GM19025 (cell line): ENCODE measurements at regions not wholly inside any gene's neighbourhood (a gene's known extent, or its start where the extent isn't known, plus 50 kb on each side); places are given as distances from the start of the nearest gene placed in this dataset.
"Not testable (repeated sequence)": the region's sequence is repeated elsewhere in the genome, so short reads cannot be mapped to it uniquely, and the experiment has no call there.

ENCODE experiments used
- ATAC-seq: cut with Tn5 transposase; IDR thresholded peaks from one replicate; pipeline ENCODE4 v1.9.1; 2021; ENCODE audit warnings: mild to moderate bottlenecking, low read depth, moderate library complexity; ENCODE audit not compliant: unreplicated experiment

DNA sequence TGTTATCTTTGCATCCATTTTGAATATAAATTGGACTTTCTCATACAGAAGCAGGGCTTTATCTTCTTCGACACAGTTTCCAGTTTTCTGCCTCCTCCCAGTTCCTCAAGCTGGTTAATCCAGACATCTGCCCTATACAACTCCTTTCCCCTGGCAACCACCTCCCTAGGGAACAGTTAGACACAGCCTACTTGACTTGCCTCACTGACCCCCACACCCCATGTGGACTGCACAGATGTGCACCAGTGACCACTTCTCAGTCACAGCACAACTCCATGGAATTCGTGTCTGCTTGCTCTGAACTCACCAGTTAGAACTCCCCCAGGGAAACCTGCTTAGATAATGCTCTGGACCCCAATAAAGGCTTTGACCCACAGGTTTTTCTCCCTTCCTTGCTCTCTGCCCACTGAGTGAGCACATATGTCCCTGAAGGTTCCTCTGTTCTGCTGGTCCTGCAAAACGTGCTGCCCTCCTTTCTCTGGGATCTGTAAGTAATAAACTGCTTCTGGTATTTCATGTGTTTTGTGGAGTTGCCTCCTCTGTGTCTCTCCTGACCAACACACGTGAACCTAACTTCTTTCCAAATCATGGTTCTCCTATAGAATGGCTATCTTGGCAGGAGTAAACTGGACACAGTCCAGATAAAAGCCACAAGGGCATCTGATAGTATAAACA, 351.2 kb downstream of the CD83 start:
- no peak for ATAC-seq

GRCh38 chr6:14470101-14470500, 352.5 kb downstream of the CD83 start:
- ATAC-seq: no peak

- ATAC-seq: no peak
Observed at GRCh38 chr6:14470671-14471070, 353.1 kb downstream of the CD83 start.

- ATAC-seq: no peak
Observed at GRCh38 chr6:14472255-14472985, 354.8 kb downstream of the CD83 start.

DNA sequence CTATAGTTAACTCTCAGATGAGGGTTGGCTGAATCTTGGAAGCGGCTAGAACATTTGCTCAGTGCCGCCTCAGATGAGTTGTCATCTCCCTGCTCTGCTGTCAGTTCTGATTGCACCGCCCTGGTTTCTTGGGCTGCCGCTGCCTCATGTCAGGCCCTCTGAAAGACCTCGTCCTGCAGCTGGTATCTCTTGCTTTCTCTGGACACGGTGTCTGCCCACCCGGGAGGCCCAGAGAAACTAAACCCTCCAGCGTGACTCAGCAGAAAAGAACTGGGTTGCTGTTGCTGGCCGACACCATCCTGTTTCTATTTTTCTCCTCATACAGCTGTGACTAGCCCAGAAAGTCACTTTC, 355.4 kb downstream of the CD83 start:
- no peak for ATAC-seq

- ATAC-seq: no peak
Observed at GRCh38 chr6:14474816-14475215, 357.2 kb downstream of the CD83 start.

DNA sequence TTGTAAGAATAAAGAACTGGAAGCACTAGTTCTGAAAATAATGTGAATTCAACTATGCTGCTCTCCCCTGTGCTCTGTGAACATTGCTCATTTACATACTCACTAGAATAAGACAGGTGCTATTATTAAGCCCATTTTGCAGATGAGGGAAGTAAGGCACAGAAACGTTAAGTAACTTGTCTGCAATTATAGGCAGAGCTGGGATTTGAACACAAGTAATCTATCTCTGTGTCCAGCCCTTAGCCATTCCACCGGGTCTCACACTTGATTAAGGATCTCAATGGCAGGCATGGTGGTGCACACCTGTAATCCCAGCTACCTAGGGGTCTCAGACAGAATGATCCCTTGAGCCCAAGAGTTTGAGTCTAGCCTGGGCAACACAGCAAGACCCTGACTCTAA, 357.7 kb downstream of the CD83 start:
- ATAC-seq: no peak

DNA sequence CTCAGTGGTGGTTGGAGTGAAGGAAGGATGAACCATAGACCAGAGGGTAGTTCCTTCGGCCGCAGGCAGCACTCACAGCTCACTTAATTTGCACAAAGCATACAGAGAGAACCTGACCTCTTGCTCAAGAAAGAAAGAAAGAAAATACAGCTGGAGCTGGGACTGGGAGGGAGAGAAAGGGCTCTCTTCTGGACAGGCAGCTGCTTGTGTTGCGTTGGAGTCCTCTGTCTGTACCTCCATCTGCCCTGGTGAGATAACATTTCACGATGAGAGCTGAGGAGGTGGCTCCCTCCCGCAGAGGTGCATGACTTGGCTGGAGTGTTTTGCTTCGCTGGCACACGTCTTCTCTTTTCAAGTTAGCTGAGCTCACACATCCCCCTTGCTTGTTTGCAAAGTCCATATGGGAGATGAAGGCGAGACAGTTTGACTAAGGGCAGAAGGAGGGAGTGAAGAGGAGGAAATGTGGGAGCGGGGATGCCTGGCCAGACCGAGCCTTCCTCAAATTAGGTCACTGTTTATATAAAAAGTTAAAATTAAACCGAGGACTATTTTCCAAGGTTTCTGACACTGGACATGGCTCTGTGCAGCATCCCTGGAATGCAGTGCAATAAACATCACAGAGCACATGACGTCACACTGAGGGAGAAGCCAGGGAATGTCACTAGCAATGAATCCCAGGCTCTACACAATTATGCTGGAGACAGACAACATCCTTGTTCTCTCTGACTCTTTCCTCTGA, 359.4 kb downstream of the CD83 start:
- no peak for ATAC-seq

GRCh38 chr6:14477559-14477958, 360.0 kb downstream of the CD83 start:
- no peak for ATAC-seq

DNA sequence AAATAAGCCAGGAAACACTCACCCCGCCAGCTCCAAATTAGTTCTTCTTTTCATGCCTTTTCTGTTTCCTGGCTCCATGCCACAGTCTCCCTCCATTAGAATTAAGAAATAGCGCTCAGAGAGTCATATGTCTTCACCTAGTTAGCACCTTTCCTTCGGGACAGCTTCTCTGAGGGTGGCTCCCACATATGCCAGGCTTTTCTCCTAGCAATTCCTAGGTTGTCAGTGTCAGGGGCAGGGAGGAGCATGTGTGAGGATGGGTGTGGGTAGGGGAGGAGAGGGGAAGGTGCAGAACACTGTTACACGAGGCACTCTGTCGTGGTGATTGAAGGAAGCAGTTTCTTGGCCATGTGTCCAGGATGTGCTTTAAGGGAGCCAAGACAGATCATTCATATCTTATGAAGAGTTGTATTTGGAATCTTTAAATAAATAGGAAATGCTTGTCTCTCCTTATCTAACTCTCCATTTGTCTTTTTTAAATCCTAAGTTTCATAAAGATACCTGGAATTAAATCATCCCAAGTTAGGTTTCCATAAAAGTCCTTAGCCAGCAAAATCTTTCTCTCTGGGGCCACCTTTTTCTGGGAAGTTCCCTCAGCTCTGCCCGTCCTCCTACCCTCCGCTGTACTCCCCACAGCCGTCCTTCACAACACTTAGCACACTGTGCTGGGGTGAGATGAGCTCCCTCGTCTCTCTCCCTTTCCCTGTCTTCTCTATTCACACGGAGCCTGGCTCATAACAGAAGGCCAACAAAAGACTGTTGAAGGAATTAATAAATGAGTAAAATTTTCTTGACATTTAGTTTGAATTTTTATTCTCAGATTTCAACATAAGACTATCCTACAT, 361.0 kb downstream of the CD83 start:
- ATAC-seq: no peak

- not testable (repeated sequence) for ATAC-seq
Observed at GRCh38 chr6:14481946-14482345, 364.4 kb downstream of the CD83 start.

- ATAC-seq: no peak
Observed at GRCh38 chr6:14487625-14488024, 370.1 kb downstream of the CD83 start.

DNA sequence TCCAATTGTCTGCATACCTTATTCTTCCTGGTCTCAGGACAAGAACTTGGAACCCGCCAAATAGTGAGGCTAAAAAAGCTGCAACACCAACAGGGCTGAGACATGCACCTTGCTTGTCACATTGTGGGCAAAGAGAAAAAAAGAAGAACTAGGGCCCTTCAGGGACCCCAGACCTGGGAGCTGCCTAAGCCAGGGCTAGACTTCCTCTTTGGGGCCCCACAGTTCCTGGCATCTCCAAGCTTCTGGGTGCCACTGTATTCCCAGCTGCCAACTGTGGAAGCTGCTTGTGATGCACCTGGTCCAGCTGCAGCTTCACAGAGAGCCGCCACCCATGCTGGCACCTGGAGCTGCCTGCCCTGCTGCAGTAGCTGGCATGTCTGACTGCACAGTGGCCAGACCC, 370.6 kb downstream of the CD83 start:
- ATAC-seq: no peak

- ATAC-seq: no peak
Observed at GRCh38 chr6:14489445-14489844, 371.9 kb downstream of the CD83 start.

GRCh38 chr6:14498748-14499147, 381.2 kb downstream of the CD83 start:
- no peak for ATAC-seq

- no peak for ATAC-seq
Observed at GRCh38 chr6:14499309-14499708, 381.7 kb downstream of the CD83 start.

GRCh38 chr6:14499841-14500240, 382.3 kb downstream of the CD83 start:
- no peak for ATAC-seq

DNA sequence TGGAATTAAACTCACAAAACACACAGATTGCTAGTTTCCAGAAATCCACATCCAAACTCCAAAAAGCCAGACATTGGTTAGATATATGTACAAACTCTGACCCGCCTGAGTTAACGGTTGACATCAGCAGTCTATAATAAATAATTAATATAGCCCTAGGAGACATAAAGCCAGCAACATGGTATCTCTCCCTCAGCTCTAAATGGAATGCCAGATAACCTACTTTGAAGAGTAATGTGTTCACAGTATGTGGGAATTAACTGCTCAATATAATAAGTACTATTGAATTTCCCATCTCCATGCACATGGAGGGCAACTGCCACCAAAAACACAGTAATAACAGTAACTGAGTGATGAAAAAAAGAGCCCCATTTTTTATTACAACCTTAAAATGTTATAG, 383.2 kb downstream of the CD83 start:
- ATAC-seq: no peak

DNA sequence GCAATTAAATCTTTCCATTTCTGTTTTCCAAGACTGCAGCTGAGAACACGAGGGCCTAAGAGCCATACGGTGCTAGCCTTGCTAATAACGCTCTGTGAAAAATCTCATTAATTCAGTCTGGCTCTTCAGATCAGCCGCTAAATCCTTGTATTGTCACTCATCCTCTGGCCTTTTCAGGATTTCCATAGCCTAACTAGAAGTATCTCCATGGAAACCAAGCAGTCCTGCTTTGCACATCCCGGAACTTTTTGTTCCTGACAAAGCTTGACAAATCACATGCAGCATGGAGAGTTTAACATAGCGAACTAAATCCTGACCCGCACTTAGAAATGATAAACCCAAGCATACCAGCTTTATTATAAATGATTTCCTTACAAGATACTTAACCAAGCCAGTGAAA, 383.7 kb downstream of the CD83 start:
- ATAC-seq: no peak

- no peak for ATAC-seq
Observed at GRCh38 chr6:14501914-14502313, 384.3 kb downstream of the CD83 start.

DNA sequence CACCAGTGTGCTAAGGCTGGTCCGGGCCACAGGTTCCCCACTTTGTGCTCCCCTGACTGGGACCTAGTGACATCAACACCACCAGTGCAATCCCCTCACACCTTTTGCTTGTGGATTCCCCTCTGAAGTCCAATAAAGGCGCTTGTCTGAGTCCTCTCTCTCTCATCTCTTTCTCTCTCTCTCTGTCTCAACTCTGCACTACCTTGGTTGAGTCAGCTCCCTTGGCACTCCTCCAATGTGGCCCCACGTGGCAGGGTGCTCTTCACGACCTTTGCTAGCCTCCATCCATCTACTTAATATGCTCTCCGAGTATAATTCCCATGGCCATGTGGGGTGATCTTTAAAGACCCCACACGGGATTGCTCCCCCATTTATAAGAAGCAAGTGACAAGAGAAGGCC, 385.0 kb downstream of the CD83 start:
- ATAC-seq: no peak
